HEK293T (cell line): ENCODE measurements at regions not wholly inside any gene's neighbourhood (a gene's known extent, or its start where the extent isn't known, plus 50 kb on each side); places are given as distances from the start of the nearest gene placed in this dataset.
"Not testable (repeated sequence)": the region's sequence is repeated elsewhere in the genome, so short reads cannot be mapped to it uniquely, and the experiment has no call there.

Experiments
- BHLHE40 ChIP-seq: fragments of 450-650 bp; IDR thresholded peaks from 2 replicates; pipeline ENCODE4 v1.6.1; 2016; ENCODE audit warnings: mild to moderate bottlenecking, moderate library complexity, borderline replicate concordance
- CTBP1 ChIP-seq: fragments of 450-650 bp; IDR thresholded peaks from 2 replicates; pipeline ENCODE4 v1.6.1; 2016; ENCODE audit warnings: borderline replicate concordance
- FOXM1 ChIP-seq: fragments of 450-650 bp; IDR thresholded peaks from 2 replicates; pipeline ENCODE4 v1.6.1; 2017; ENCODE audit warnings: mild to moderate bottlenecking, borderline replicate concordance
- L3MBTL2 ChIP-seq: fragments of 450-650 bp; conservative IDR thresholded peaks from 2 replicates; pipeline ENCODE4 v1.6.1; 2016; ENCODE audit warnings: mild to moderate bottlenecking
- LEF1 ChIP-seq: fragments of 450-650 bp; IDR thresholded peaks from 2 replicates; pipeline ENCODE4 v1.6.1; 2017; ENCODE audit warnings: mild to moderate bottlenecking, borderline replicate concordance
- NFRKB ChIP-seq: fragments of 450-650 bp; IDR thresholded peaks from 2 replicates; pipeline ENCODE4 v1.6.1; 2016; ENCODE audit warnings: mild to moderate bottlenecking, moderate library complexity
- SP1 ChIP-seq: fragments of 450-650 bp; IDR thresholded peaks from 2 replicates; pipeline ENCODE4 v1.6.1; 2017
- SUZ12 ChIP-seq: fragments of 450-650 bp; IDR thresholded peaks from 2 replicates; pipeline ENCODE4 v1.6.1; 2016; ENCODE audit warnings: mild to moderate bottlenecking
- TARDBP ChIP-seq: fragments of 450-650 bp; IDR thresholded peaks from 2 replicates; pipeline ENCODE4 v1.6.1; 2016
- ZNF384 ChIP-seq: fragments of 450-650 bp; IDR thresholded peaks from 2 replicates; pipeline ENCODE4 v1.6.1; 2016
- TF ChIP-seq, protein P1 (sequence below): fragments of 450-650 bp; IDR thresholded peaks from 2 replicates; pipeline ENCODE4 v1.6.1; 2016

DNA sequence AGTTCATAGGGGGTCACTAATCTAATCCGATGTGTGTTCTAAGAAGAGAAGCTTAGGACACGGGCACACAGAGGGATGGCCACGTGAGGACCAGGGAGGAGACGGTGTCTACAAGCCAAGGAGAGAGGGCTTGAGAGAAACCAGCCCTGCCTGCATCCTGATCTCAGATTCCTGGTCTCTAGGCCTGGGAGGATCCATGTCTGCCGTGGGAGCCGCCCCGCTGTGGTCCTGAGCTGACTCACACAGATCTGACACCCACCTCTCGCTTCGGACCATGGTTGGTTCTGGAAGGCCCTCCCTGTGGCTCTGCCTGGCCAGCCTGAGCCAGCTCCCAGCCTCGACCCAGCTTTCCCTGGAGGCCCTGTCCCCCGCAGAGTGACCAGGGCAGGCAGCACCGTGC lies 136.2 kb downstream of the TMEM121 start:
- TF ChIP-seq TARDBP, ZNF384, NFRKB, SP1, L3MBTL2, FOXM1, BHLHE40, SUZ12, LEF1, CTBP1: not testable (repeated sequence)
- TF ChIP-seq, protein P1, sequence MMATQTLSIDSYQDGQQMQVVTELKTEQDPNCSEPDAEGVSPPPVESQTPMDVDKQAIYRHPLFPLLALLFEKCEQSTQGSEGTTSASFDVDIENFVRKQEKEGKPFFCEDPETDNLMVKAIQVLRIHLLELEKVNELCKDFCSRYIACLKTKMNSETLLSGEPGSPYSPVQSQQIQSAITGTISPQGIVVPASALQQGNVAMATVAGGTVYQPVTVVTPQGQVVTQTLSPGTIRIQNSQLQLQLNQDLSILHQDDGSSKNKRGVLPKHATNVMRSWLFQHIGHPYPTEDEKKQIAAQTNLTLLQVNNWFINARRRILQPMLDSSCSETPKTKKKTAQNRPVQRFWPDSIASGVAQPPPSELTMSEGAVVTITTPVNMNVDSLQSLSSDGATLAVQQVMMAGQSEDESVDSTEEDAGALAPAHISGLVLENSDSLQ, result not testable (repeated sequence)
